ENCODE measurements at regions not wholly inside any gene's neighbourhood (a gene's known extent, or its start where the extent isn't known, plus 50 kb on each side); places are given as distances from the start of the nearest gene placed in this dataset.

DNA sequence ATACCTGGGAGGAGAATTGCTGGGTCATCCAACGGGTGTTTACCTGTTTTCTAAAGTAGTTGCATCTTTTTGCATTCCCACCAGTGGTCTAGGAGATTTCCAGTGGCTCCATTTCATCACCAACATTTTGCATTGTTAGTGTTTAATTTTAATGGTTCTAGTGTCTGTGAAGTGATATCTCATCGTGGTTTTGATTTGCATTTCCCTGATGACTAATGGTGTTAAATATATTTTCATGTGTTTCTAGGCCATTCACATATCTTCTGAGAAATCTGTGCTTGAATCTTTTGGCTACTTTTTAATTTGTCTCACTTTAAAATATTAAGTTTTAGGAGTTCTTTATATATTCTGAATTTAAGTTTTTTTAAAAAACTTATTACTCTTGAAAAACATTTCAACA lies 439.6 kb downstream of the TMEM135 start (continued):
- TF ChIP-seq, protein P1, sequence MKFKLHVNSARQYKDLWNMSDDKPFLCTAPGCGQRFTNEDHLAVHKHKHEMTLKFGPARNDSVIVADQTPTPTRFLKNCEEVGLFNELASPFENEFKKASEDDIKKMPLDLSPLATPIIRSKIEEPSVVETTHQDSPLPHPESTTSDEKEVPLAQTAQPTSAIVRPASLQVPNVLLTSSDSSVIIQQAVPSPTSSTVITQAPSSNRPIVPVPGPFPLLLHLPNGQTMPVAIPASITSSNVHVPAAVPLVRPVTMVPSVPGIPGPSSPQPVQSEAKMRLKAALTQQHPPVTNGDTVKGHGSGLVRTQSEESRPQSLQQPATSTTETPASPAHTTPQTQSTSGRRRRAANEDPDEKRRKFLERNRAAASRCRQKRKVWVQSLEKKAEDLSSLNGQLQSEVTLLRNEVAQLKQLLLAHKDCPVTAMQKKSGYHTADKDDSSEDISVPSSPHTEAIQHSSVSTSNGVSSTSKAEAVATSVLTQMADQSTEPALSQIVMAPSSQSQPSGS (IDR thresholded peaks at IDR 0.05; ENCODE audit: low read length): no peak
- no peak for TF ChIP-seq SRF (IDR thresholded peaks at IDR 0.05; ENCODE audit: low read depth, low read length)
- no peak for TF ChIP-seq GTF2F1 (IDR thresholded peaks at IDR 0.05; ENCODE audit: borderline replicate concordance, low read depth, low read length)
- TF ChIP-seq SUZ12 (IDR thresholded peaks at IDR 0.05; ENCODE audit: low read length): no peak
